Kidney tubule cell (primary cell): ENCODE measurements at regions not wholly inside any gene's neighbourhood (a gene's known extent, or its start where the extent isn't known, plus 50 kb on each side); places are given as distances from the start of the nearest gene placed in this dataset.

Experiments used
- DNase-seq: peaks from one replicate; pipeline ENCODE4 v3.0.0-alpha.2; 2018; ENCODE audit warnings: low spot score

DNA sequence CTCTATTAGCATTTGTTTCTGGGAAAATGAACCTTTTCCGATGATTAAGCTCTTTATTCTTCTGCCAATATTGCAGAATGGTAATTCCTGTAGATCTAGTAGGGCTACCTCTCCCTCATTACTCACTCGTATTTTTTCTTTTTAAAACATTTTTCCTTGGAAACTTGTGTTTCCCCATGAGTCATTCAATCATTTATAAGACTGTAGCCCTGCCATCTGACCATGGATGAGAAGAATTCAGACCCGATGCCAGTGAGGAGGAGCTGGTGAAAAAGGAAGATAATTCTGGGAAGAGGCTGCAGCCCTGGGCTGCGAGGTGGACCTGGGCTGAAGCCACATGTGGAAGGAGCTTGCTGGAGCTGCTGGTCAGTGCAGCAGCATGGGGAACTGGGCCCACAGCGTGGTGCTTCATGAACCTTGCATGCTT is 242.8 kb downstream of the KLF6 start:
- peak; percentile 73 for DNase-seq

DNA sequence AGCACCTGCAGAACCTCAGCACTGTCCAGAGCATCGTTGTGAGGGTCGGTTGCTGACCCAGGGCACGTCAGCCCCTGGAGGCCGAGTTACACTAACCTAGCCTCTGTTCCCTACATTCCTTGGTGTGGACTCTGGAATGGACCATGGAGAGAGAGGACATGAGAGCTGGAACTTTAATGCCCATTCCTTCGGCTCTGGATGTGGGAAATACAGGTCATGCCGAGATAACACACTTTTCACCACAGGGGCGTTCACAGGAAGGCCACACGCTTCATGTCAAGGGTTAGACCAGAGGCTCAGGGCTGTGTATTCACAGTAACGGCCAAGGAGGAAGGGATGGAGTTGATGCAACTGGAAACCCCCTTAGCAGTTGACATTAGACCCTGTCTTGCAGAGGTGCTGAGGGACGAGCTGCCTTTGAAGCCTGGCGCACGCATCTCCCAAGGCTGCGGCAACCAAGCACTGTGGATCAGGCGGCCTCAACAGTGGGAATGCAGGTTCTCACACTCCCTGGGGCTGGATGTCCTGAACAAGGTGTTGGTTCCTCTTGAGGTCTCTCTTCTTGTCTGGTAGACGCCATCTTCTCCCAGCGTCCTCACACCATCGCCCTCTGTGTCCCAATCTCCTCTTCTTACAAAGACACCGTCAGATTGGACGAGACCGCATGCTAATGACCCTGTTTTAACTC is 245.2 kb downstream of the KLF6 start:
- DNase-seq: no peak

DNA sequence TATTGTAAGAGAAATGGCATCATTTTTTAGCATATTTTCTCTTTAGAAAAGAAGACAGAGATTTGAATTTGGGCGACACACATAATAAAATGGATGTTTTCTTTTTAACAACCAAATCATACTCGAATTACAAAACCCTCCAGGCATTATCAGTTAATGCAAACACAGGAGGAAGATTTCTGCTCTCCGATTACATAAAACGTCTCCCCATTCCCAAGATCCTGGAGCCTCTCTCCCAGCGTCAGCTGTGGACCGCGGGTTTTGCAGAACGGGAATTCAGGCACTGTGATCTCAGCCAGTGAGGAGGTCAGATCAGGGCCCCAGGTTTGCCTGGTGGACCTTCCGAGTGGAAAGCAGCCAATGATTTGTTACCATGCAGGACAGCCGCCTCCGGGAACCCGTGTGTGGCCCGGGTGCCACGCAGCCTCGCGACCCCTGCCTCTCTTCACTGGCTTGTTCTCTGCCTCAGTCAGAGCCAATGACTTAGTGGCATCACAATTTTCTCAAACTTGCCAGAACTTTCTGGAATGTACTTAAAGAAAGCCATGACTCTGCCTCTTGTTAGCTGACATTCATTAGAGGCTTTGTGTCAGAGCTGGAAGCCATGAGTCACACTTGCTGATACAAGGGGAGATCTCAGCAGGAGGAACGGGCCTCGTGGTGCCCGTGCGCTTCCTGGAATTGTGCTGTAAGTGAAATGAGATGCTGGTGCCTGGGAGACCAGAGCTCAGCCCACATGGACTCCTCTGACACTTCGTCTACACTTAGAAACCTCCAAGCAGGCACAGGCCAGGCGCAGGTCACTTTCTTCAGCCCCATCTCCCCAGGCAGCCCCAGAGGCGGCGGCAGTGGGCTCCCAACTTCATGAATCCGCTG is 246.1 kb downstream of the KLF6 start:
- DNase-seq: peak; percentile 95

- DNase-seq: no peak
These were observed 246.7 kb downstream of the KLF6 start for GRCh38 chr10:3538291-3538655.

DNA sequence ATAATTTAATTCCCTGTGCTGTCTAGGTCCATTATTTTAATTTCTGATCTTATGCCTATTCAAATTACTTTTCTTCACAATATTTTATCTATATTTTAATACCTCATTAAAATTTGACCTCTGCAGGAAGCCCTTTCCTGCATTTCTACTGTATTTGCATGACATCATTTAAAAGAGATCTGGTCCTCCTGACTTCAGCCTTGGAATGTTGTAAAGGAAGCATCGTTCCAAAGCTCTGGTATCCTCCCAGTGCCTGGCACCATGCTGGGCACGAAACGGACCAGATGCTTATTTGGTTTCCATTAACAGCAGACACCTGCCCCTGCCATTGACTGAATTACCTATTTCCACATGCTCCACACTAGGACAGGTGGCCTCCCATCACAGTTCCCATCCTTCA is 247.5 kb downstream of the KLF6 start:
- no peak for DNase-seq

DNA sequence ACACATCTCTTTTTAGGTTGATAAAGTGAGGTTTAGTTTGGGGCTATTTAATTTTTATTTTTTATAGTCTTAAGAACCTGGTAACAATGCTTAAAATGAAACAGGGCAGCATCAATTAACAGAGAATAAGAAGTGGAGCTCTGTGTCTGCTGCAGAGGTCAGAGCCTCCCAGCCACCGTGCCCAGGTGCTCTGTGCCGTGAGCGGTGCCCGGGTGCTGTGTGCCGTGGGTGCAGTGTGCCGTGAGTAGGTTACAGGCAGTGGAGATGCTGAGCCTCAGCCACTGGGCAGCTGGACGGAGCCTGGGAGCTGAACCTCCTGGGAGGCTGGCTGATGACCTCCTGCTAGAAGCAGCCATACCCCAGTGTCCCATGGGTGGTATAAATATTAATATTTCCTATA is 250.0 kb downstream of the KLF6 start:
- DNase-seq: no peak

GRCh38 chr10:3534433-3534832 is 250.6 kb downstream of the KLF6 start:
- DNase-seq: peak; percentile 23

GRCh38 chr10:3533296-3533695 is 251.7 kb downstream of the KLF6 start:
- DNase-seq: peak; percentile 52

DNA sequence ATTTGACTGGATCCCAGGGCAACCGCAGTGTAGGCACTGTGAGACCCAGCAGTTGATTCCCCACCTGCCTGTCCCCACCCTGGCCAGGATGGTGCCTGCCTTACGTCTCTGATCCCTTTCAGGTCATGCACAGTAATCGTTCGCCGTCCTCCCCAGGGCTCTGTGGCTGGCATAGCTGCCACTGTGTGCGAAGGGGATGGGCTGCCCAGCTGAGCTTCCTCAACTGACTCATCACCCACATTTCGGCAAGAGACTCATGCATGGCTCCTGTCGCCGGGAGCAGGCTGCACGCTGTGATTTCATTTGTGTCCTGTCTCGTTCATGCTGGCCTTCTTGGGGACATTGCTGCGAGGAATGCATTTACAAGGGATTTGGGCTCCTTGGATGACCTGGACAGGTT is 252.4 kb downstream of the KLF6 start:
- peak; percentile 89 for DNase-seq

- no peak for DNase-seq
These were observed 253.3 kb downstream of the KLF6 start for GRCh38 chr10:3531670-3532069.

DNA sequence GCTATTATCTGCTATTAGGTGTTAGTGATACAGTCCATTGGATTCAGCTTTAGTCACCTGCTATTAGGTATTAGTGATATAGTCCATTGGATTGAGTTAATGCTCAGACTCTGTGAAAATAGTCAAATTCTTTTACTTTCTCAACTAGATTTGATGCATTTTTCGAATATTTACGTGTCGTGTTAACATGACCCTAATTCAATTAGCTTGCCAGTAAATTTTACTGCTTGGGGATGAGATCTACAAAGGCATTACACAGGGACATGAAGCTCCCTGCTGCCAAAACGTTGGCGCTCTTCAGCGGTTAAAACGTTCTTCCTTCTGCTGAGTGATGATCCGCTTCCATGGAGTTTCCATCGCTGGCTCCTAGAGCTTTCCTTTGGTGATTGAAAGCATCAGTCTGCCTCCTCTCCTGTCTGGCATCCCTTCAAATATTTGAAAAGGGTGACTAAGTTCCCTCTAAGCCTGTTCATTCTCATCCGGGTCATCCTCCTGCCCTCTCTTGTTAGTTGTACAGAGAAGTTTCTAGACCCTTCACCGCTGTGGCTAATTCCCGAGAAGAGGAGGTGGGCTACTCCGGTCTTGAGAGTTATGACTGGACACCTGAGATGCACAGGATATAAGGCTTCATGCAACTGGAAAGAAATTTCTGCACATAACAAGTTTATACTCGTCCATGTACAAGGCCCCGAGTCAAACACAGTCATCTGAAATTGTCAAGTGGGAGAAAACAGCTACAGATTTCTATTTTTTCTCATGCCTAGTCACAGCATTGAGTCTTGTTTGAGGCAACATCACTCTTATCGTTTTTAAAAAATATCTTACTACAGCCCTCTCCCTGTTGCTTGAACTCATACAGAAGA is 254.0 kb downstream of the KLF6 start:
- DNase-seq: peak; percentile 91

GRCh38 chr10:3530346-3530745 is 254.7 kb downstream of the KLF6 start:
- peak; percentile 96 for DNase-seq

- peak; percentile 30 for DNase-seq
These were observed 255.3 kb downstream of the KLF6 start for GRCh38 chr10:3529691-3530090.

DNA sequence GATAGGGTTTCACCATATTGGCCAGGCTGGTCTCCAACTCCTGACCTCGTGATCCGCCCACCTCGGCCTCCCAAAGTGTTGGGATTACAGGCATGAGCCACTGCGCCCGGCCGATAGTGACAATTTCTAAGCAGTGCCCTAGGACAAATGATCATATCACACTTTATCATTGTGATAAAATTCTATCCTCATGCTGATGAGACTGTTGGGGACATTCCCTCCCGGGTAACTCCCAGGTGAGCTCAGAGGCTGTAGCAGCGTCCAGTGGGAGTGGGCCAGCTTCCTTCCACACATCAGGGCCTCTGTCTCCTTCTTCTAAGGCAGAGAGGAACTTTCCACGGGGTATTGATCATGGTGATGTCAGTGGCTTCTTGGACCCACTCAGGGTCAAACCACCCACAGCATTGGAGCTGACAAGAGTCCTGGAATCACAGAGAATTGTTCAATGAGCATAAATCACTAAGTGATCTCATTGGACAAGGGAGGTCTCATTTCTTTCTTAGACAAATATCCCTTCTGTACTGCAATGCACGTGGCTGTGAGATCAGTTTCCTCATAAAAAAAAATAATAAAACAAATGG is 256.1 kb downstream of the KLF6 start:
- DNase-seq: peak; percentile 63

DNA sequence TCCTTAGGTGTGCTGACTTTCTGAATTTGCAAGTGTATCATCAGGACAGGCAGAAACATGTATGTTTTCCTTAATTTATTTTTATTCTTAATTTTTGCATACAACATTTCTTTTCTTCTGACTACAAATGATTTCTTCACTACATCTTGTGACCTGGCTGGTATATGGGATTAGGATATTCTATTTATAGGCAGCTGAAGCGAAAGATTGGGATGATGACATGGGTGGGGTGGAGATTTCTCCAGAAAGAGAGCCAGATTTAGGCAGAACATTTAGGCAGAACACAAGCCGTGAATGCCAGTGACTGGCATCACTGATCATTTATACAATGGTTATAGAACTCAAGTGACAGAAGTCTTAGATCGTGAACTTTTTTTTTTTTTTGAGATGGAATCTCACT is 256.7 kb downstream of the KLF6 start:
- no peak for DNase-seq

- DNase-seq: no peak
These were observed 257.1 kb downstream of the KLF6 start for GRCh38 chr10:3527869-3528268.

GRCh38 chr10:3526727-3527501 is 258.1 kb downstream of the KLF6 start:
- DNase-seq: no peak

- peak; percentile 95 for DNase-seq
These were observed 259.1 kb downstream of the KLF6 start for GRCh38 chr10:3525832-3526449.

GRCh38 chr10:3524086-3524960 is 260.7 kb downstream of the KLF6 start:
- no peak for DNase-seq
